HUES48 (cell line): ENCODE measurements at regions not wholly inside any gene's neighbourhood (a gene's known extent, or its start where the extent isn't known, plus 50 kb on each side); places are given as distances from the start of the nearest gene placed in this dataset.

Experiments
- H3K27ac ChIP-seq: one replicate; pipeline ENCODE4 v1.7.0; 2013; ENCODE audit warnings: low read depth, low read length, inconsistent platforms
- H3K27me3 ChIP-seq: 2 replicates; pipeline ENCODE4 v1.6.1; 2013; ENCODE audit warnings: mild to moderate bottlenecking, low read length; ENCODE audit not compliant: control insufficient read depth, insufficient read depth
- H3K36me3 ChIP-seq: 2 replicates; pipeline ENCODE4 v1.6.1; 2013; ENCODE audit warnings: low read length; ENCODE audit not compliant: control insufficient read depth, insufficient read depth
- H3K4me1 ChIP-seq: 2 replicates; pipeline ENCODE4 v1.6.1; 2013; ENCODE audit warnings: mild to moderate bottlenecking, low read length; ENCODE audit not compliant: control insufficient read depth, insufficient read depth
- H3K4me3 ChIP-seq: 2 replicates; pipeline ENCODE4 v1.5.1; 2013; ENCODE audit warnings: mild to moderate bottlenecking, low read depth, low read length
- H3K9ac ChIP-seq: 2 replicates; pipeline ENCODE4 v1.6.1; 2013; ENCODE audit warnings: mild to moderate bottlenecking, low read depth, low read length, moderate library complexity
- H3K9me3 ChIP-seq: 2 replicates; pipeline ENCODE4 v1.6.1; 2013; ENCODE audit warnings: low read length; ENCODE audit not compliant: control insufficient read depth, insufficient read depth

DNA sequence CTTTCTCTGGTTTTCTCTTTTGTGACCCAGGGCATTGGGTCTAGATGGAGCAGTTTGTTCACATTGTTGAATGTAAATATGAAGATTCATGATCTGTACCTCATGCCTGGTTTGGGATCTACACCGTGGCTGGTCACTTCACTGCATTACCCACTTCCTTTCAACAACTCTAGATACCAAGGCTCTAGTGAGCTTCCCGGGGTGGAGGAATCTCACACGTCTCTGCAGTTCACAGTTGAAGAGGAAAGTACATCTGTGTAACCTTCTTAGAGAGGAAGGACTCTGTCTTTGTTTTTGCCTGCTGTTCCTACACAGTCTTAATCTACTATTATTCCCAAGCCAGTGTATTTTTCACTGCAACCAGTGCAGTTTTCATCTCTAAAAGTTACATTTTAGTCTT is 574.8 kb downstream of the MBD2 start:
- no peaks in the 10 kb centered on the region for H3K4me1 ChIP-seq
- no peak overlapping the region for H3K27ac ChIP-seq

DNA sequence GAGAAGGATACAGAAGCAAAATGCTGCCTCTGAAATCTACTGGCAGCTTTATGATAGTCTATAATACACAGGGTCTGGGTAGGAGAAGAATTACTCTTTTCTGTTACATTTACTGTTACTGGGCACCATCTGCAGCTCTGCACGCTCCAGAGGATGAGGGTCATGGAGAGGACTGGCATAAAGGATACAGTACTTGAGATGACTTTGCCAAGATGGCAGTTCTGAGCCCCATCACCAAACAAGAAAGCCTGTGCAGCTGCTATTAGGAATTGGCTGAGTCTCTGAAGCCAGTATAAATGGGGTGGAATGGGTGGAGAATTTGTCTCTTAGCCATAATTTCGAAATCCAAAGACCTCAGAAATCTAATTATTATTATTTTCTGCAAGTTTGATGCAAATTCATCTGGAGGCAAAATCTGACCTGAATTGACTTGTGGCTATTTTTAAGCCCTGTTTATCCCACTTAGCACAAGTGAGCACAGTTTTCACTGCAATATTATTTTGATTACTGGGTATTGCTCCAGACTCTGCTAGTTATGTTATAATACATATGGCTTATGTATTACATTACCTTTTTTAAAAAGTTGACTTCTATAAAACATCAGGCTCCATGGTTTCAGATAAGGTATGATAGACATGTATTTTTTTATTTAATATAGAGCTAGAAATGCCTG is 579.5 kb downstream of the MBD2 start:
- Histone ChIP-seq H3K9me3 (no peaks in the 10 kb centered on the region), H3K27ac (no peak overlapping the region), H3K27me3 (no peaks in the 10 kb centered on the region), H3K9ac (no peak overlapping the region), H3K4me1 (no peaks in the 10 kb centered on the region), H3K4me3 (no peak overlapping the region), H3K36me3 (no peaks in the 10 kb centered on the region)

More for the DNA sequence above, 574.8 kb downstream of the MBD2 start:
- no peak overlapping the region for H3K4me3 ChIP-seq
- H3K9me3 ChIP-seq = no peaks in the 10 kb centered on the region
- H3K27me3 ChIP-seq = no peaks in the 10 kb centered on the region
- no peaks in the 10 kb centered on the region for H3K36me3 ChIP-seq
- H3K9ac ChIP-seq = no peak overlapping the region

DNA sequence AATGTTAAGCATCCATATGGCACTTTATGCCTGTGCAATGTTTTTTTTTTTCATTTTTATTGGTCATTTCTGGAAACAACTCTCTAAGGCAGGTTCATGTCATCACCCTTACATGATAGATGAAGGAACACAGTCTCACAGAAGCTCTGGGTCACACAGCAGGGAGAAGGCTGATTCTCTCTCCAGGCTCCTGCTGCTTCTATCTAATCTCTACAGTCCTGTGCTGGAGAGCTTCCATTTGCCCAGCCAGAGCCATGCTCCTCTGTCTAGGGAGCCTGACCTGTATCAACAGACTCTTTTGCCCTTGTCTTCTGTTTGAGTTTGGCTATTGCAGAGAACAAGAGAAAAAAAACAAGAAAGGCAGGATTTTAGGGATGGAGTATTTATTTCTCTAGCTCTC is 584.8 kb downstream of the MBD2 start:
- Histone ChIP-seq H3K36me3 (no peaks in the 10 kb centered on the region), H3K9ac (no peak overlapping the region), H3K27me3 (no peaks in the 10 kb centered on the region)

DNA sequence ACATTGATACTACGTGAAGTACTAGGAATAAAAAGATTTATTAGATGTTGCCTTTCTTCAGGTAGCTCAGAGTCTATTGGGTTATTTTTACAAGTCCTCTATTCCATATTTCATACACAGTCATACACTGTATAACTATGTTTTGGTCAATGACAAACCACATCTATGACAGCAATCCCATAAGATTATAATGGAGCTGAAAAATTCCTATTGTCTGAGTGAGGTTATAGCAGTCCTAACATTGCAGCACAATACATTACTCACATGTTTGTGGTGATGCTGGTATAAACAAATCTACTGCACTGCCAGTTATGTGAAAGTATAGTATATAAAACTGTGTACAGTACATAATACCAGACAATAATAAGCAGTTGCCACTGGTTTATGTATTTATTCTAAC is 595.1 kb downstream of the MBD2 start:
- no peak overlapping the region for H3K4me3 ChIP-seq
- H3K9ac ChIP-seq = no peak overlapping the region

More for the DNA sequence above, 584.8 kb downstream of the MBD2 start:
- Histone ChIP-seq H3K4me1 (no peaks in the 10 kb centered on the region), H3K9me3 (no peaks in the 10 kb centered on the region), H3K4me3 (no peak overlapping the region), H3K27ac (no peak overlapping the region)

DNA sequence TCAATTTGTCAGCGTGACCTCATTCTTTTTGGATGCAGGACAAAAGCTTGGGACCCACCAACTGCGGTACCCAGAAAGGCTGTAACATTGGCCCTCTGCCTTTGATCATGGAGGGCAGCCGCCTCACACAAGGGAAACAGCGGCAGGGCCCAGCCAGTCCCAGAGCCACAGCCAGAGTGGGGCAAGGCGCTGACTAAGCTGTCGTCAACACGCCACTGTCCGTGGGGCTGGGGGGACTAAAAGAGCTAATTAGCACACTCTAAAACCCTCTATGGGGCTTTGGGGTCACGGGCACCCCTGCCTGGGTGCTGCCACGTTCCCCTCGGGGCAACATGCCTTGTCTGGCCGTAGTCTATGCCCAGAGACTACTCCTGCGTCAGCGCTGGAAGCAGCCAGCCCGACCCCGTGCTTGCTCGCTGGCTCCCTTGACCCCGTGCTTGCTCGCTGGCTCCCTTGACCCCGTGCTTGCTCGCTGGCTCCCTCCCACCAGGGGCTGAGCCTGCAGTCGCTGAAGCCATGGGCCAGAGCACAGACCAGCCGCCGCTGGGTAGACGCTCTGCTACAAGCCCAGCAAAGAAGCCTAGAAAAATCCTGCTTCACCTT is 598.4 kb downstream of the MBD2 start:
- Histone ChIP-seq H3K4me3 (no peak overlapping the region), H3K36me3 (no peaks in the 10 kb centered on the region), H3K9ac (no peak overlapping the region), H3K9me3 (no peaks in the 10 kb centered on the region), H3K4me1 (no peaks in the 10 kb centered on the region), H3K27me3 (no peaks in the 10 kb centered on the region), H3K27ac (no peak overlapping the region)

More for the DNA sequence above, 595.1 kb downstream of the MBD2 start:
- Histone ChIP-seq H3K9me3 (no peaks in the 10 kb centered on the region), H3K27me3 (no peaks in the 10 kb centered on the region), H3K27ac (no peak overlapping the region), H3K4me1 (no peaks in the 10 kb centered on the region), H3K36me3 (no peaks in the 10 kb centered on the region)

DNA sequence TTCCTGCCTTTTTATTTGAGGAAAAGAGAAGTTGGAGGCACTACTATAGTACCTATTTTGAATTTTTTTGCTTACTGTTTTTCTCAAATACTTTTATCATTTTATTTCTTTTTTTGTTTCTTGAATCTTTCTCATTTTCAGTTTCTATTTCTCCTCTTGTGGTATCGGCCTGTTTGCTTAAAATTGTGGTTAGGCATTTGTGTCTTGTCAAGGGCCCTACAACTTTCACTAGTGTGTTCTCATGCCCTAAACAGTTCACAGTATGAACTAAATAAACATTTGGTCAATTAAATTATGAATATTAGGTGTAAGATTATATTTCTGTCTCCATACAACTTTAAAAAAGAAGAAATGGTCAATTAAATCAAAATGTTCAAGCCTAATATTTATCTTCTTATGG is 613.5 kb downstream of the MBD2 start:
- no peak overlapping the region for H3K9ac ChIP-seq
- no peak overlapping the region for H3K4me3 ChIP-seq
- no peaks in the 10 kb centered on the region for H3K9me3 ChIP-seq
- no peaks in the 10 kb centered on the region for H3K27me3 ChIP-seq
- H3K36me3 ChIP-seq = no peaks in the 10 kb centered on the region
- H3K4me1 ChIP-seq = no peaks in the 10 kb centered on the region
- no peak overlapping the region for H3K27ac ChIP-seq

DNA sequence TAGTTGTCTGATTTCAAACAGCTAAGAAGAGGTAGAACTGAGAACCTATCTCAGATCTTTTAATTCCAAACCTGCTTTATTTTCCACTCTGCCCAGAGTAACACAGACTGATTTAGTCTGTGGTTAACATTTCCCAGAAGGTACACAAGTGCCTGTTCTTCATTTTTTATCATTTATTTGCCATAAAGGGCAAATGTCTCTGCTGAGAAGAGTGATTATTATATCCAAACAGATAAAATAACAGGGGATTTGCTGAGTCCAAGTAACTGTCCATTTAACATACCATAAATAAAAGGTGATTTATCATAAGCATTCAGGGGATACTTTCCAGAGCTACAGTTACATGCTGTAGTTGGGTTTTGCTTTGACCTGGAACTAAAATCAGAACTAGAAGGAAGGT is 617.7 kb downstream of the MBD2 start:
- H3K27ac ChIP-seq = no peak overlapping the region
- H3K9me3 ChIP-seq = no peaks in the 10 kb centered on the region
- peaks cover 8% of the 10 kb centered on the region; the same call in 1 of the 2 replicates for H3K4me1 ChIP-seq
- no peaks in the 10 kb centered on the region for H3K27me3 ChIP-seq
- no peaks in the 10 kb centered on the region for H3K36me3 ChIP-seq
- no peak overlapping the region for H3K4me3 ChIP-seq
- H3K9ac ChIP-seq = no peak overlapping the region

DNA sequence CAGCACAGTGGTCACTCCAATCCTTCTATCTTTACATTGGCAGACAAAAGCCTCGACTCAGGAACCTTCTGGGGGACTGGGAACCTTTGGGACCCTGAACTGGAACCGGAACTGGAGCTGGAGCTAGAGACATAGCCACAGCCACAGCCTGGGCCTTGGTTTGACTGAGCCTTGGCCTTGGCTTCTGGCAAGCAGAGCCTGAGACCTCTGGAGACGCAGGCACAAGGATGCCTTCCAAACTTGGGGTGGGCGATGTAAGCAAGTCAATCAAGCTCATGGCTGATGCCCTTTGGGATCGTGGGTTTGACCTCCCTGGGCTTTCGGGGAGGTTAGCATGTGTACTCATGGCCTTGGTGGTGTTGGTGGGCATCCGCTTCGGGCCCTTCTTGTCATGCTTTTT is 619.3 kb downstream of the MBD2 start:
- Histone ChIP-seq H3K27me3 (no peaks in the 10 kb centered on the region), H3K27ac (no peak overlapping the region), H3K9me3 (no peaks in the 10 kb centered on the region), H3K36me3 (no peaks in the 10 kb centered on the region), H3K9ac (no peak overlapping the region), H3K4me3 (no peak overlapping the region), H3K4me1 (peaks cover 15% of the 10 kb centered on the region)

DNA sequence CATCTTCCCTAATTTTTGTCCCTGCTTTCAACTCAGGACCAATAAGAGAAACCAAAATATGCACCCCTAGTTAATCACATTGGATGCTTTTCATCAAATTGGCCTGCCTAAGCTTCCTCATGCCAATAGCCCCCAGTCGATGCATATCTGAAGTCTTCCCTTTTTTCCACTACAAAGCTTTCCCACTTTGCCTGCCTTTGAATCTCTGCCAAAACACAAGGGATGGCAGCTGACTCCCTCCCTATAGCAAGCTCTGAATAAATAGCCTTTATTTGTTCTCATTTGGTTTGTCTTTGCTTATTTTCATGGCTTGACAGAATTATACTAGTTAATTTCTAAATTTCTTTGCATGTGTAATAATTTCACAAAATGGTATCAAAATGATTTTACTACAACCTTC is 621.2 kb downstream of the MBD2 start:
- Histone ChIP-seq H3K36me3 (no peaks in the 10 kb centered on the region), H3K4me3 (no peak overlapping the region), H3K9ac (no peak overlapping the region), H3K9me3 (no peaks in the 10 kb centered on the region), H3K4me1 (peaks cover 15% of the 10 kb centered on the region), H3K27ac (no peak overlapping the region), H3K27me3 (no peaks in the 10 kb centered on the region)

DNA sequence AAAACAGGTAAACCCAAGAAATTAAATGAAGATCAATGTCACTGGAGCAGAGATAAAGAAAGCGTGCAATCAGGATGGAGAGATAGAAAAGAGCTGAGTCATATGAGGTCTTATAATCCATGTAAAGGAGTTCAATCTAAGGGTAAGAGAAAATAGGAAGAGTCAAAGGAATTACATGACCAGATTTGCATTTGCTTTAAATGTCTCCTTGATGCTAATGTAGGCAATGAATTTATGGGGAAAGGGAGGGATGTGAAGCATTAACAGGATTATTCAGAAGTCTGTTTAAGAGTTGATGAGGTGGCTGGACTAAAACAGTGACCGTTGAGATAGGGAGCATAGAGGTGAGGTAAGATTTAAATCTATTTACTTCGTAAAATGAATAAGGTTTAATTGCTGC is 623.1 kb downstream of the MBD2 start:
- Histone ChIP-seq H3K4me1 (peaks cover 15% of the 10 kb centered on the region), H3K27me3 (no peaks in the 10 kb centered on the region), H3K27ac (no peak overlapping the region), H3K36me3 (no peaks in the 10 kb centered on the region), H3K4me3 (no peak overlapping the region), H3K9me3 (no peaks in the 10 kb centered on the region), H3K9ac (no peak overlapping the region)

DNA sequence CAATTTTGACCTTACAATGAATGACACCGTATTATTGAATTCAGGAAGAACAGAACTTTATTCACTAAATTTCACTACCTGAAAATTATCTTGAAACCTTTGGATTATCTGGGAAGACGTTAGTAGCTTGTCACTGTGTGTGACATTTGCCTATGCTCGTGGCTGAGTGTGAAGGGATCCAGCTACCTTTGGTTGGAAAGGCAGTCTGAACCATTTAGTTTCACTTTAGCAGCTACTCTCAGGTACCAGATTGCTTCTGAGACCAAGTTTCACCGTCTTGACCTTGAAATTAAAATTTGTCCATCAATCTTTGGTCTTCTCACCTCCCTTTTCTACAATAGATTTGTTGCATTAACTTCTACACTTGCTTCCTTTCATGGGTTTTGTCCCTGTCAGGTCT is 637.5 kb downstream of the MBD2 start:
- no peak overlapping the region for H3K27ac ChIP-seq
- H3K4me3 ChIP-seq = no peak overlapping the region
- no peak overlapping the region for H3K9ac ChIP-seq
- no peaks in the 10 kb centered on the region for H3K27me3 ChIP-seq
- no peaks in the 10 kb centered on the region for H3K4me1 ChIP-seq
- no peaks in the 10 kb centered on the region for H3K9me3 ChIP-seq
- H3K36me3 ChIP-seq = no peaks in the 10 kb centered on the region
